ENCODE measurements at regions not wholly inside any gene's neighbourhood (a gene's known extent, or its start where the extent isn't known, plus 50 kb on each side); places are given as distances from the start of the nearest gene placed in this dataset.
"Not testable (repeated sequence)": the region's sequence is repeated elsewhere in the genome, so short reads cannot be mapped to it uniquely, and the experiment has no call there.

DNA sequence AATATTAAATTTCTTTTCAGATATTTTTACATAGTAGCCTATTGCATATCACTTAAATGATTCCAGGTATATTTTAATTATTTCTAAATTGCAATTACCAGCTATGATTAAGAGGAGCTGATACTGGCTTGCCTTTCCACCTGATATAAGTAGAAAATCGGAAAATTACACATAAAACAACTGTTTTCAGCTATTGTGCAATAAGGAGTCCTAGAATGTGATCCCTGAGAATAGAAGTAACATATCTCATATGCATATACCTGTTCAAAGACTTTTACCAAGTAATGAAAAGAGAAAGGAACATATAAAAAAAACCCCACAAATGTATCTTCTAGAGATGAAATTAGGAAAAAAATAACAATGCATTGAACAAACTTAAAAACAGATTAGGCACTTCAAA is 1354.6 kb upstream of the PCDH9 start:
- no peaks in the 10 kb centered on the region for H3K36me3 ChIP-seq (ENCODE audit: control insufficient read depth, insufficient read depth, low read length)
- TF ChIP-seq, protein P1, sequence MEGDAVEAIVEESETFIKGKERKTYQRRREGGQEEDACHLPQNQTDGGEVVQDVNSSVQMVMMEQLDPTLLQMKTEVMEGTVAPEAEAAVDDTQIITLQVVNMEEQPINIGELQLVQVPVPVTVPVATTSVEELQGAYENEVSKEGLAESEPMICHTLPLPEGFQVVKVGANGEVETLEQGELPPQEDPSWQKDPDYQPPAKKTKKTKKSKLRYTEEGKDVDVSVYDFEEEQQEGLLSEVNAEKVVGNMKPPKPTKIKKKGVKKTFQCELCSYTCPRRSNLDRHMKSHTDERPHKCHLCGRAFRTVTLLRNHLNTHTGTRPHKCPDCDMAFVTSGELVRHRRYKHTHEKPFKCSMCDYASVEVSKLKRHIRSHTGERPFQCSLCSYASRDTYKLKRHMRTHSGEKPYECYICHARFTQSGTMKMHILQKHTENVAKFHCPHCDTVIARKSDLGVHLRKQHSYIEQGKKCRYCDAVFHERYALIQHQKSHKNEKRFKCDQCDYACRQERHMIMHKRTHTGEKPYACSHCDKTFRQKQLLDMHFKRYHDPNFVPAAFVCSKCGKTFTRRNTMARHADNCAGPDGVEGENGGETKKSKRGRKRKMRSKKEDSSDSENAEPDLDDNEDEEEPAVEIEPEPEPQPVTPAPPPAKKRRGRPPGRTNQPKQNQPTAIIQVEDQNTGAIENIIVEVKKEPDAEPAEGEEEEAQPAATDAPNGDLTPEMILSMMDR (IDR thresholded peaks at IDR 0.05; ENCODE audit: insufficient read depth, low read length, poor library complexity, severe bottlenecking), result no peak
- DNase-seq (ENCODE audit: low read depth), result no peak
- no peak overlapping the region for H3K4me3 ChIP-seq (ENCODE audit: low read depth, low read length)
- H3K27me3 ChIP-seq (ENCODE audit: control insufficient read depth, insufficient read depth, low read length), result no peaks in the 10 kb centered on the region

DNA sequence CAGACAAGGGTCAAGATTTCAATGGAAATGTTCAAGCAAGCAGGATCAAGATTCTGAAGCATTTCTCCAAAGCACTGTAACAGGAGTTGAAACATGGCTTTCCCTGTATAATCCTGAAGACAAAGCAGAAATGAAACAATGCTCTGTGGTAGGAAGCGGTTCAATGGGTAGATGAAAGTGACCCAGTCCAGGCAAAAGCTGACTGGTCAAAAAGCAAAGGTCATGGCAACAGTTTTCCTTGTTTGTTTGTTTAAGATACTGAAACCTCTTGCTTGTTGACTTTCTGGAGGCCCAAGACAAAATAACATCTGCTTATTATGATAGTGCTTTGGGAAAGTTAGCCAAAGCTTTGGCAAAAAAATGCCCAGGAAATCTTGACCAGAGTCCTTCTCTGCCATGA is 1343.9 kb upstream of the PCDH9 start:
- no peak for DNase-seq (ENCODE audit: low read depth)

DNA sequence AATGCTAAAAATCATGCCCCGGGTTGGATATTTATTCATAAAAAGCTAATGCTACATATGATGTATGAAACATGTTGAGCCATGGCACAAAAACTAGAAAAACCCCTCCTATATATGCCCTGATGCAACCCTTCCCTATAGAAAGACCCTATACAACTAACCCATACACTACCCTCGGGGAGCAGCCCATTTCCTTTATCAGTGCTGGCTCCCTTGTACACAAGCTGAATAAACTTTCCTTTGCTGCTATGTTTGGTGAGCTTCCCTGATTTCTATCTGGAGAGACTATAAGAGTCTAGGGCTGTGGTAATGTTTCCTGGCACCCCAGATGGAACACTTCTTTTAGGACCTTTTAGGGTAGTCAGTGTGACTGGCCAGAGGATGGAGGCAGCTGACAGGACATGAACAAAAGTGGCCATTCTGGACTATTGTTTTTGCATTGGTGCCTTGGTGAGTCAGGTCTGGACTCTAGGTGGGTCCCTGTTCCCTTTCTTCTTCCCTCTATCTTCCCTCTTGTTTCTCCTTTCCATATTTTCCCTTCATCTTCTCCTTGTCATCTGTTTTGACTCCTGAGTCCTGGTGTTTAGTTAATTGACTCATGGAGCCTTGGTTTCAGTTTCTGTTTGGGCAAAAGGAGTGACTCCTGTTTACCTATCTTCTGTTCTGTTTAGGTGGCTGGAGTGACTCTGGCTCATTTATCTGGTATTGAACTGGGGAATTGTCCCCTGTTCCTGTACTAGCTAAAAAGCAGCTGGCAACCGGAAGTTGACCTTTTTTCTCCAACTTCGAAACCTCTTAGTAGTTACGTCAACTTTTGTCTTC is 1321.8 kb upstream of the PCDH9 start:
- TF ChIP-seq, protein P1 (IDR thresholded peaks at IDR 0.05; ENCODE audit: insufficient read depth, low read length, poor library complexity, severe bottlenecking), result no peak
- Histone ChIP-seq H3K27me3 (ENCODE audit: control insufficient read depth, insufficient read depth, low read length) (no peaks in the 10 kb centered on the region), H3K36me3 (ENCODE audit: control insufficient read depth, insufficient read depth, low read length) (no peaks in the 10 kb centered on the region), H3K4me3 (ENCODE audit: low read depth, low read length) (no peak overlapping the region)
- peak; percentile 1 for DNase-seq (ENCODE audit: low read depth)

More for the DNA sequence above, 1343.9 kb upstream of the PCDH9 start:
- TF ChIP-seq, protein P1 (IDR thresholded peaks at IDR 0.05; ENCODE audit: insufficient read depth, low read length, poor library complexity, severe bottlenecking), result no peak
- H3K27me3 ChIP-seq (ENCODE audit: control insufficient read depth, insufficient read depth, low read length), result no peaks in the 10 kb centered on the region
- no peak overlapping the region for H3K4me3 ChIP-seq (ENCODE audit: low read depth, low read length)
- no peaks in the 10 kb centered on the region for H3K36me3 ChIP-seq (ENCODE audit: control insufficient read depth, insufficient read depth, low read length)

DNA sequence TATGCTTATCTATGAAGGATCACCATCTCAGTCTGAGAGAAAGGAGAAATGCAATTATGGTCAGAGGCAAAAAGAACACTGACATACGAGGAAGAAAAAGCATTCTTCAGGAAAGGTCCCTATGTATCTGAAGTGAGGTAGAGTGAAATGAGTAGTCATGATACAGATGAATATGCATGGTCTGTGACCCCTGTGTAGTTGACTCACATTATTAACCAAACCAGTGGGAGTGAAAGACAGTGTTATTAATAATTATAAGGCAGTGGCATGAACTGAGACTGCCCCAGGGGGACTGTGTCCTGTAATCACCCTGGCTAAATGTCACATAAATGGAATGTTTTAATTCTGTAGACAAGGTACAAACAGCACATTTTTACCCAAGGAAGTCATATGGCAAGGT is 1320.2 kb upstream of the PCDH9 start:
- Histone ChIP-seq H3K36me3 (ENCODE audit: control insufficient read depth, insufficient read depth, low read length) (no peaks in the 10 kb centered on the region), H3K4me3 (ENCODE audit: low read depth, low read length) (no peak overlapping the region), H3K27me3 (ENCODE audit: control insufficient read depth, insufficient read depth, low read length) (no peaks in the 10 kb centered on the region)
- DNase-seq (ENCODE audit: low read depth), result no peak
- TF ChIP-seq, protein P1 (IDR thresholded peaks at IDR 0.05; ENCODE audit: insufficient read depth, low read length, poor library complexity, severe bottlenecking), result no peak

DNA sequence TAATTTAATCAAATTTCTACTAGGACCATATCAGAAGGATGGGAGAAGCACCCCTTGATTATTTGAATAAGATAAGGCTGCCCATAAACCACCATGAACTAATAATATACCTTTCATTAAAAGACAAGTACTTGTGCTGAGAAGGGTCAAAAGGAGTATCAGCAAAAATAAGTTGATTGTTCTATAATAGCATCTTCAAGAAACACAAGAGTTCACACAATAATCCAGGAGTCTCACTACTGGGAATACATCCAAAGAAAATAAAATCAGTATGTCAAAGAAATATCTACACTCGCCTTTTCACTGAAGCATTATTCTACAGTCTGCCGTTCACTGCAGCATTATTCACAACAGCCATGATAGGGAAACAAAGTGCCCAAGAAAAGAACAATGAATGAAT is 1310.1 kb upstream of the PCDH9 start:
- Histone ChIP-seq H3K36me3 (ENCODE audit: control insufficient read depth, insufficient read depth, low read length) (no peaks in the 10 kb centered on the region), H3K4me3 (ENCODE audit: low read depth, low read length) (no peak overlapping the region), H3K27me3 (ENCODE audit: control insufficient read depth, insufficient read depth, low read length) (no peaks in the 10 kb centered on the region)
- DNase-seq (ENCODE audit: low read depth), result no peak
- TF ChIP-seq, protein P1 (IDR thresholded peaks at IDR 0.05; ENCODE audit: insufficient read depth, low read length, poor library complexity, severe bottlenecking), result no peak

DNA sequence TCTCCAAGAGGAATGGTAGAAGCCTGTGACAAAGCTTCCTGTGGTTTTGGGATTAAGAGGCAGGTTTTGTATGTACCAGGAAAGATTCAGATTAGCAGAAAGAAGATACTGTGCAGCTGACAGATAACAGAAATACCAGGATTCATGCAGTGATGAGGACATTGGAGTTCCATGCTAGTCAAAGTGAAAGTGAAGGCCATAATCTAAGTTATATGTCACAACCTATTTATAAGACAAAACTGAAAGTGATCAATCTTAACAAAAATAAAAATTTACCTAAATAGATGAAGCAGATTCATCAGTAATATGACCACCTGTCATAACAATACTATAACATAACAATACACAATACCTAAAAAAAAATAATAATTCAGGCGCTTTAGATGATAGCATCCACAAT is 1305.2 kb upstream of the PCDH9 start:
- Histone ChIP-seq H3K27me3 (ENCODE audit: control insufficient read depth, insufficient read depth, low read length) (no peaks in the 10 kb centered on the region), H3K4me3 (ENCODE audit: low read depth, low read length) (no peak overlapping the region), H3K36me3 (ENCODE audit: control insufficient read depth, insufficient read depth, low read length) (no peaks in the 10 kb centered on the region)
- no peak for DNase-seq (ENCODE audit: low read depth)
- TF ChIP-seq, protein P1 (IDR thresholded peaks at IDR 0.05; ENCODE audit: insufficient read depth, low read length, poor library complexity, severe bottlenecking), result no peak

DNA sequence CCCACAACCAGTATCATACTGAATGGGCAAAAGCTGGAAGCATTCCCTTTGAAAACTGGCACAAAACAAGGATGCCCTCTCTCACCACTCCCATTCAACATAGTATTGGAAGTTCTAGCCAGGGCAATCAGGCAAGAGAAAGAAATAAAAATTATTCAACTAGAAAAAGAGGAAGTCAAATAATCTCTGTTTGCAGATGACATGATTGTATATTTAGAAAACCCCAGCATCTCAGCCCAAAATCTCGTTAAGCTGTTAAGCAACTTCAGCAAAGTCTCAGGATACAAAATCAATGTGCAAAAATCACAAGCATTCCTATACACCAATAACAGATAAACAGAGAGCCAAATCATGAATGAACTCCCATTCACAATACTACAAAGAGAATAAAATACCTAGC is 1297.0 kb upstream of the PCDH9 start:
- not testable (repeated sequence) for H3K36me3 ChIP-seq (ENCODE audit: control insufficient read depth, insufficient read depth, low read length)

More for the DNA sequence above, 1297.0 kb upstream of the PCDH9 start:
- not testable (repeated sequence) for H3K27me3 ChIP-seq (ENCODE audit: control insufficient read depth, insufficient read depth, low read length); H3K4me3 ChIP-seq (ENCODE audit: low read depth, low read length); DNase-seq (ENCODE audit: low read depth)
